ENCODE measurements at regions not wholly inside any gene's neighbourhood (a gene's known extent, or its start where the extent isn't known, plus 50 kb on each side); places are given as distances from the start of the nearest gene placed in this dataset.
"Not testable (repeated sequence)": the region's sequence is repeated elsewhere in the genome, so short reads cannot be mapped to it uniquely, and the experiment has no call there.

DNA sequence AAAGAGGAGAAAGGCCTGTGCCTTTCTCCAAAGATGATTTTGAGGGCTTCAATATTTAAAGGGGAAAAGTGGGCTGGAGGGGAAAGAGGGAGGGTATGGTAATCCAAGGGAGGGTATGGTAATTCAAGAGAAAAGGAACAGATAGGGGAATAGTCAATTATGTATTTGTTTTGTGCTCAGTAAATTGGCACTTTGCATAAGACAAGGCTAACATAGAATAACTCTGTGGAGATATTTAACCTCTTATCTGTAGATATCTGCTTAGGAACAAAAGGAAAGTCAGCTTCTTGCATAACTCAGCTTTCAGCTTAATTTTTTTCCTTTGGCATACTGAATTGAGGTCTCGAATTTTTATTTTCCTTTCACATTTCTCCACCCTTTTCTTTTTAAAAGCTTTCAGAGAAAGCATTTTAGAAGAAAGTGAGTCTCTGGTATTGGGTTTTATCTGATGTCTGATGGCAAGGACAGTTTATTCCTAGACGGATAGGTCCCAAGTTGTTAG is 119.9 kb upstream of the F3 start:
- DNase-seq (ENCODE audit: extremely low spot score), result no peak
- intact Hi-C loops (cut with DNase I), result no loop called here
- Histone ChIP-seq H3K36me3 (no peaks in the 10 kb centered on the region), H3K27ac (replicated peaks in 1 of 4) (no peak overlapping the region), H3K4me3 (no peak overlapping the region), H3K9me3 (no peaks in the 10 kb centered on the region), H3K4me1 (peaks cover 0 to 9% (median 7%) of the 10 kb centered on the region in 4 donors), H3K27me3 (no peaks in the 10 kb centered on the region)
- TF ChIP-seq POLR2AphosphoS5 (IDR thresholded peaks at IDR 0.05), result no peak
- TF ChIP-seq CTCF (IDR thresholded peaks at IDR 0.05), result no peak
- no peak for TF ChIP-seq EP300 (IDR thresholded peaks at IDR 0.05)
- TF ChIP-seq POLR2A (IDR thresholded peaks at IDR 0.05; ENCODE audit: low read depth), result no peak
- WGBS, result 85% methylated on average over 2 of the region's 2 CpGs

DNA sequence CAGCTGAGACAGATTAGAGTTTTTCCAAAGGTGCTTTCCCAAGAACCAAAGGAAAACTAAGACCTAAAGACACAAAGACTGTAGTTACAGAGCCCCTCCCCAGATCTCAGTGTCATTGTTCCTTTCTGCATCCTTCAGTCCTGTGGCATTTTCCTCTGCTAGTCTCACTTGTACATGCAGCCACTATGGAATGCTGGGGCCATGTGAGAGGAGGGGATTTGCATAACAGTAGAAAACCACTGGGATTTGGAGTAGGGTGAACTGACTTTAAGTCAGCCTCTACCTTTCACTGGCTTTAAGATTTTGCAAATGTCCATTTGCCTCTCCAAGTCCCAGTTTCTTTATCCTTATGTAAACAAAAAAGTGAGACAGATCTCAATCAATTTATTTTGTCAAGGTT is 119.4 kb upstream of the F3 start:
- no peaks in the 10 kb centered on the region for H3K27me3 ChIP-seq
- TF ChIP-seq POLR2AphosphoS5 (IDR thresholded peaks at IDR 0.05) (no peak), CTCF (IDR thresholded peaks at IDR 0.05) (no peak), EP300 (IDR thresholded peaks at IDR 0.05) (no peak), POLR2A (IDR thresholded peaks at IDR 0.05; ENCODE audit: low read depth) (no peak)
- intact Hi-C loops (cut with DNase I), result no loop called here
- H3K4me3 ChIP-seq, result no peak overlapping the region
- no peaks in the 10 kb centered on the region for H3K9me3 ChIP-seq
- no peak overlapping the region for H3K27ac ChIP-seq (replicated peaks in 1 of 4)
- DNase-seq (ENCODE audit: extremely low spot score), result no peak
- H3K36me3 ChIP-seq, result no peaks in the 10 kb centered on the region
- H3K4me1 ChIP-seq, result peaks cover 0 to 9% (median 7%) of the 10 kb centered on the region in 4 donors

GRCh38 chr1:94660258-94660657 is 118.7 kb upstream of the F3 start:
- H3K27me3 ChIP-seq, result no peaks in the 10 kb centered on the region
- no peak overlapping the region for H3K27ac ChIP-seq (replicated peaks in 1 of 4)
- H3K4me3 ChIP-seq, result no peak overlapping the region
- H3K9me3 ChIP-seq, result no peaks in the 10 kb centered on the region
- no peak for DNase-seq (ENCODE audit: extremely low spot score)
- TF ChIP-seq CTCF (IDR thresholded peaks at IDR 0.05) (no peak), POLR2AphosphoS5 (IDR thresholded peaks at IDR 0.05) (no peak), EP300 (IDR thresholded peaks at IDR 0.05) (no peak), POLR2A (IDR thresholded peaks at IDR 0.05; ENCODE audit: low read depth) (no peak)
- WGBS, result 77% methylated on average over 2 of the region's 2 CpGs
- intact Hi-C loops (cut with DNase I), result no loop called here
- no peaks in the 10 kb centered on the region for H3K36me3 ChIP-seq
- H3K4me1 ChIP-seq, result peaks cover 0 to 9% (median 7%) of the 10 kb centered on the region in 4 donors

DNA sequence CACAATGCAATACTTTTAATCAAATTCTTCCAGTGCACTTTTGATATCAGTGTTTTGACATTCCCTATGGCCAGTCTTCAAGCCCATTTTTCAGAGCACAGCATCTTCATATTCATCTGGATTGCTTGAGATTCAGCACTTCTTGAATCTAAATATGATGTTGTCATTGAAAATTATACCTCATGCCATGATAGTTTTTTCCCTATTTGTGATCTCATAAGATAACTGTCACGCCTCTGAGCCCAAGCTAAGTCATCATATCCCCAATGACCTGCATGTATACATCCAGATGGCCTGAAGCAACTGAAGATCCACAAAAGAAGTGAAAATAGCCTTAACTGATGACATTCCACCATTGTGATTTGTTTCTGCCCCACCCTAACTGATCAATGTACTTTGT is 117.6 kb upstream of the F3 start:
- H3K4me3 ChIP-seq; H3K9me3 ChIP-seq; intact Hi-C loops (cut with DNase I); H3K27me3 ChIP-seq; H3K4me1 ChIP-seq; H3K36me3 ChIP-seq; DNase-seq (ENCODE audit: extremely low spot score); H3K27ac ChIP-seq (replicated peaks in 1 of 4): not testable (repeated sequence)
- WGBS, result 95% methylated on average over 1 of the region's 1 CpG

DNA sequence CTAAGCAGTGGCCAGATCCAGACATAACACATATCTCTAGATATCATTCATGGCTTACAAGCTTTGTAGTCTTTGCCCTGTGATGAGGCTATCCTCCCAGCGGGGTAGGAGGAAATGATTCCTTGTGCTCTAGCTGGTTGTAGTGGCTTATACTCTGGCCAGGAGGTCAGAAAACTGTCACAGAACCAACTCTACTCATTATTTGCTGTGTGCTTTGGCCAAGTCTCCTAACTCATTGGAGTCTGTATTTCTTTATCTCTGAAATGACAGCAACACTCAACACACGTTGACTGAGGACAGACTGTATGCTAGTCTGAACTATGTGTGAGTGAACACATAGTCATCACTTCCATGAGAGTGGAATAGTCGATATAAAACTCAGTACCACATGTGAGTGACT is 116.7 kb upstream of the F3 start:
- no peak overlapping the region for H3K4me3 ChIP-seq
- TF ChIP-seq CTCF (IDR thresholded peaks at IDR 0.05) (no peak), POLR2AphosphoS5 (IDR thresholded peaks at IDR 0.05) (no peak), EP300 (IDR thresholded peaks at IDR 0.05) (no peak), POLR2A (IDR thresholded peaks at IDR 0.05; ENCODE audit: low read depth) (no peak)
- H3K27ac ChIP-seq (replicated peaks in 1 of 4), result peak overlapping the region in 1 of 4 donors; percentile 26
- intact Hi-C loops (cut with DNase I), result no loop called here
- WGBS, result 41% methylated on average over 3 of the region's 3 CpGs
- no peak for DNase-seq (ENCODE audit: extremely low spot score)
- no peaks in the 10 kb centered on the region for H3K27me3 ChIP-seq
- peaks cover 0 to 12% (median 8%) of the 10 kb centered on the region in 4 donors for H3K4me1 ChIP-seq
- H3K9me3 ChIP-seq, result no peaks in the 10 kb centered on the region
- no peaks in the 10 kb centered on the region for H3K36me3 ChIP-seq

DNA sequence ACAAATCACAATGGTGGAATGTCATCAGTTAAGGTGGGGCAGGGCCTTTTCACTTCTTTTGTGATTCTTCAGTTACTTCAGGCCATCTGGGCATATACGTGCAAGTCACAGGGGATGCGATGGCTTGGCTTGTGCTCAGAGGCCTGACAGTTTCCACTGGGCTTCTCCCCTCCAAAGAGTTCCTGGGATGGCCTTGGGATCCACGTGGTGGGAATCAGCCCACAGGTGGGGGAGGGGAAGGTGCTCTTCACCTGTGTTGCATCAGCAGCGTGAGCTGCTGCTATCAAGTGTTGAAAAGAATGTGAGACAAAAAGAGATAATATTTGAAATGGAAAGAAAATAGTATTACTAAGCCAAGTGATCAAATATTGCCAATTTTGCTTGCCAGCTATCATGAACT is 116.2 kb upstream of the F3 start:
- intact Hi-C loops (cut with DNase I); DNase-seq (ENCODE audit: extremely low spot score): not testable (repeated sequence)

More for the DNA sequence above, 116.2 kb upstream of the F3 start:
- Histone ChIP-seq H3K4me1 (peaks cover 0 to 12% (median 8%) of the 10 kb centered on the region in 4 donors), H3K27ac (replicated peaks in 1 of 4) (peak overlapping the region in 1 of 4 donors; percentile 26)
- not testable (repeated sequence) for H3K4me3 ChIP-seq, H3K9me3 ChIP-seq, H3K36me3 ChIP-seq, H3K27me3 ChIP-seq
- 54% methylated on average over 4 of the region's 4 CpGs for WGBS
